Ishikawa (cell line): ENCODE measurements at regions not wholly inside any gene's neighbourhood (a gene's known extent, or its start where the extent isn't known, plus 50 kb on each side); places are given as distances from the start of the nearest gene placed in this dataset.

Experiments
- CEBPB ChIP-seq: IDR thresholded peaks from 2 replicates; pipeline ENCODE4 v1.6.1; 2012
- CREB1 ChIP-seq: IDR thresholded peaks from 2 replicates; pipeline ENCODE4 v1.6.1; 2012; ENCODE audit warnings: low read depth
- EP300 ChIP-seq: IDR thresholded peaks from 2 replicates; pipeline ENCODE4 v1.6.1; 2012; ENCODE audit warnings: borderline replicate concordance
- RAD21 ChIP-seq: IDR thresholded peaks from 2 replicates; pipeline ENCODE4 v1.6.1; 2012; ENCODE audit warnings: low read depth
- TAF1 ChIP-seq: IDR thresholded peaks from 2 replicates; pipeline ENCODE4 v1.6.1; 2012; ENCODE audit warnings: low read depth, mild to moderate bottlenecking
- TCF12 ChIP-seq: IDR thresholded peaks from 2 replicates; pipeline ENCODE4 v1.6.1; 2012; ENCODE audit warnings: low read depth
- YY1 ChIP-seq: IDR thresholded peaks from 2 replicates; pipeline ENCODE4 v1.6.1; 2012; ENCODE audit warnings: low read depth
- ZBTB7A ChIP-seq: IDR thresholded peaks from 2 replicates; pipeline ENCODE4 v1.6.1; 2012; ENCODE audit warnings: low read depth
- TF ChIP-seq, protein P1 (sequence below): IDR thresholded peaks from 2 replicates; pipeline ENCODE4 v1.6.1; 2012

GRCh38 chr4:53925050-53925605 is 139.3 kb downstream of the CHIC2 start:
- TF ChIP-seq YY1 = no peak
- TF ChIP-seq CEBPB = no peak
- TF ChIP-seq TAF1 = no peak
- TF ChIP-seq CREB1 = no peak
- no peak for TF ChIP-seq RAD21
- TF ChIP-seq TCF12 = no peak
- TF ChIP-seq, protein P1, sequence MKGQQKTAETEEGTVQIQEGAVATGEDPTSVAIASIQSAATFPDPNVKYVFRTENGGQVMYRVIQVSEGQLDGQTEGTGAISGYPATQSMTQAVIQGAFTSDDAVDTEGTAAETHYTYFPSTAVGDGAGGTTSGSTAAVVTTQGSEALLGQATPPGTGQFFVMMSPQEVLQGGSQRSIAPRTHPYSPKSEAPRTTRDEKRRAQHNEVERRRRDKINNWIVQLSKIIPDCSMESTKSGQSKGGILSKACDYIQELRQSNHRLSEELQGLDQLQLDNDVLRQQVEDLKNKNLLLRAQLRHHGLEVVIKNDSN = no peak
- TF ChIP-seq ZBTB7A = no peak
- no peak for TF ChIP-seq EP300
